HG03196 (cell line): ENCODE measurements at regions not wholly inside any gene's neighbourhood (a gene's known extent, or its start where the extent isn't known, plus 50 kb on each side); places are given as distances from the start of the nearest gene placed in this dataset.
"Not testable (repeated sequence)": the region's sequence is repeated elsewhere in the genome, so short reads cannot be mapped to it uniquely, and the experiment has no call there.

Experiments used
- ATAC-seq: cut with Tn5 transposase; IDR thresholded peaks from one replicate; pipeline ENCODE4 v1.9.1; 2021; ENCODE audit not compliant: unreplicated experiment

GRCh38 chrX:1060562-1060960 lies 151.9 kb downstream of the CRLF2 start:
- ATAC-seq: no peak

GRCh38 chrX:1059576-1060561 lies 152.6 kb downstream of the CRLF2 start:
- no peak for ATAC-seq

GRCh38 chrX:1053600-1053999 lies 158.8 kb downstream of the CRLF2 start:
- not testable (repeated sequence) for ATAC-seq

GRCh38 chrX:1053072-1053471 lies 159.4 kb downstream of the CRLF2 start:
- no peak for ATAC-seq

- ATAC-seq: no peak
Measured at GRCh38 chrX:1052021-1052420, 160.4 kb downstream of the CRLF2 start.

- no peak for ATAC-seq
Measured at GRCh38 chrX:1051421-1051820, 161.0 kb downstream of the CRLF2 start.

- no peak for ATAC-seq
Measured at GRCh38 chrX:1045680-1046314, 166.7 kb downstream of the CRLF2 start.

GRCh38 chrX:1041091-1041490 lies 171.4 kb downstream of the CRLF2 start:
- no peak for ATAC-seq

GRCh38 chrX:1035931-1036330 lies 176.5 kb downstream of the CRLF2 start:
- ATAC-seq: not testable (repeated sequence)

- ATAC-seq: no peak
Measured at GRCh38 chrX:1035206-1035605, 177.2 kb downstream of the CRLF2 start.

- ATAC-seq: no peak
Measured at GRCh38 chrX:1034717-1035116, 177.7 kb downstream of the CRLF2 start.

GRCh38 chrX:1031521-1032430 lies 180.7 kb downstream of the CRLF2 start:
- ATAC-seq: no peak

- no peak for ATAC-seq
Measured at GRCh38 chrX:1029494-1029893, 183.0 kb downstream of the CRLF2 start.

- ATAC-seq: no peak
Measured at GRCh38 chrX:1027680-1028079, 184.8 kb downstream of the CRLF2 start.

- no peak for ATAC-seq
Measured at GRCh38 chrX:1027133-1027532, 185.3 kb downstream of the CRLF2 start.

- peak; percentile 65 for ATAC-seq
Measured at GRCh38 chrX:1026263-1027015, 186.0 kb downstream of the CRLF2 start.

GRCh38 chrX:1025413-1025812 lies 187.0 kb downstream of the CRLF2 start:
- ATAC-seq: no peak

GRCh38 chrX:1023676-1024075 lies 188.8 kb downstream of the CRLF2 start:
- ATAC-seq: no peak

GRCh38 chrX:1021314-1021993 lies 191.0 kb downstream of the CRLF2 start:
- not testable (repeated sequence) for ATAC-seq

GRCh38 chrX:1020634-1021166 lies 191.7 kb downstream of the CRLF2 start:
- no peak for ATAC-seq
